GM18868 (cell line): ENCODE measurements at regions not wholly inside any gene's neighbourhood (a gene's known extent, or its start where the extent isn't known, plus 50 kb on each side); places are given as distances from the start of the nearest gene placed in this dataset.
"Not testable (repeated sequence)": the region's sequence is repeated elsewhere in the genome, so short reads cannot be mapped to it uniquely, and the experiment has no call there.

Experiments used
- ATAC-seq: cut with Tn5 transposase; IDR thresholded peaks from one replicate; pipeline ENCODE4 v1.9.1; 2021; ENCODE audit warnings: mild to moderate bottlenecking, moderate library complexity; ENCODE audit not compliant: unreplicated experiment

GRCh38 chr18:55907453-55908175 is 319.6 kb upstream of the TCF4 start:
- ATAC-seq = no peak

- no peak for ATAC-seq
Observed at GRCh38 chr18:55906536-55906935, 318.5 kb upstream of the TCF4 start.

- ATAC-seq = no peak
Observed at GRCh38 chr18:55903911-55904310, 315.9 kb upstream of the TCF4 start.

GRCh38 chr18:55900380-55900779 is 312.4 kb upstream of the TCF4 start:
- no peak for ATAC-seq

- ATAC-seq = no peak
Observed at GRCh38 chr18:55897091-55897689, 309.2 kb upstream of the TCF4 start.

- ATAC-seq = no peak
Observed at GRCh38 chr18:55893948-55894347, 306.0 kb upstream of the TCF4 start.

- ATAC-seq = not testable (repeated sequence)
Observed at GRCh38 chr18:55892862-55893813, 305.1 kb upstream of the TCF4 start.

- ATAC-seq = no peak
Observed at GRCh38 chr18:55886886-55887285, 298.9 kb upstream of the TCF4 start.

- no peak for ATAC-seq
Observed at GRCh38 chr18:55884498-55884897, 296.5 kb upstream of the TCF4 start.

- no peak for ATAC-seq
Observed at GRCh38 chr18:55880617-55881016, 292.6 kb upstream of the TCF4 start.

GRCh38 chr18:55879331-55879730 is 291.3 kb upstream of the TCF4 start:
- ATAC-seq = no peak

GRCh38 chr18:55878224-55878623 is 290.2 kb upstream of the TCF4 start:
- no peak for ATAC-seq

- no peak for ATAC-seq
Observed at GRCh38 chr18:55877321-55877720, 289.3 kb upstream of the TCF4 start.

- no peak for ATAC-seq
Observed at GRCh38 chr18:55876254-55876653, 288.3 kb upstream of the TCF4 start.

GRCh38 chr18:55875371-55875901 is 287.4 kb upstream of the TCF4 start:
- ATAC-seq = no peak

- no peak for ATAC-seq
Observed at GRCh38 chr18:55869556-55870501, 281.8 kb upstream of the TCF4 start.

GRCh38 chr18:55868909-55869308 is 280.9 kb upstream of the TCF4 start:
- ATAC-seq = no peak

GRCh38 chr18:55866886-55867285 is 278.9 kb upstream of the TCF4 start:
- no peak for ATAC-seq

- ATAC-seq = no peak
Observed at GRCh38 chr18:55866006-55866405, 278.0 kb upstream of the TCF4 start.

GRCh38 chr18:55864281-55864680 is 276.3 kb upstream of the TCF4 start:
- no peak for ATAC-seq
